GM23338 (cell line): ENCODE measurements at regions not wholly inside any gene's neighbourhood (a gene's known extent, or its start where the extent isn't known, plus 50 kb on each side); places are given as distances from the start of the nearest gene placed in this dataset.

Experiments used
- ATAC-seq: fragments of 200-7000 bp; cut with Tn5 transposase; 3 replicates; pipeline ENCODE4 v1.9.1; 2020
- DNase-seq: peaks from one replicate; pipeline ENCODE4 v3.0.0-alpha.2; 2015; ENCODE audit warnings: low spot score
- H2AFZ ChIP-seq: fragments of 200-600 bp; sonication (generic); 2 replicates; pipeline ENCODE4 v1.8.0; 2016; ENCODE audit warnings: antibody characterized with exemption, mild to moderate bottlenecking, moderate library complexity
- H3F3A ChIP-seq: fragments of 200-600 bp; sonication (generic); replicated peaks from 2 replicates; pipeline ENCODE4 v1.8.0; 2017; ENCODE audit warnings: antibody characterized with exemption, mixed run types, low read depth
- H3K27ac ChIP-seq: fragments of 200-600 bp; sonication (generic); 2 replicates; pipeline ENCODE4 v1.6.1; 2016; ENCODE audit warnings: low read depth
- H3K27me3 ChIP-seq: fragments of 200-600 bp; sonication (generic); 2 replicates; pipeline ENCODE4 v1.8.0; 2016; ENCODE audit warnings: mild to moderate bottlenecking, mixed run types, moderate library complexity; ENCODE audit not compliant: insufficient read depth
- H3K36me3 ChIP-seq: fragments of 200-600 bp; sonication (generic); 2 replicates; pipeline ENCODE4 v1.8.0; 2016; ENCODE audit warnings: mild to moderate bottlenecking; ENCODE audit not compliant: insufficient read depth
- H3K4me1 ChIP-seq: fragments of 200-600 bp; sonication (generic); 2 replicates; pipeline ENCODE4 v1.8.0; 2016; ENCODE audit warnings: mild to moderate bottlenecking, moderate library complexity; ENCODE audit not compliant: insufficient read depth
- H3K4me2 ChIP-seq: fragments of 200-600 bp; sonication (generic); 2 replicates; pipeline ENCODE4 v1.7.1; 2017; ENCODE audit warnings: mixed run types
- H3K4me3 ChIP-seq: fragments of 200-600 bp; sonication (generic); 2 replicates; pipeline ENCODE4 v1.6.1; 2016; ENCODE audit warnings: mixed run types
- H3K79me2 ChIP-seq: fragments of 200-600 bp; sonication (generic); replicated peaks from 2 replicates; pipeline ENCODE4 v1.8.0; 2017; ENCODE audit warnings: mild to moderate bottlenecking; ENCODE audit not compliant: insufficient read depth
- H3K9me2 ChIP-seq: fragments of 200-600 bp; sonication (generic); 2 replicates; pipeline ENCODE4 v1.8.0; 2017; ENCODE audit not compliant: insufficient read depth
- H4K20me1 ChIP-seq: fragments of 200-600 bp; sonication (generic); replicated peaks from 2 replicates; pipeline ENCODE4 v1.8.0; 2017; ENCODE audit warnings: mild to moderate bottlenecking; ENCODE audit not compliant: insufficient read depth
- H3K27ac Mint-ChIP-seq: 2 replicates; pipeline ENCODE4 v1.8.0; 2020; ENCODE audit warnings: inconsistent platforms, mild to moderate bottlenecking, moderate library complexity, mixed read lengths
- H3K27me3 Mint-ChIP-seq: 3 replicates; pipeline ENCODE4 v1.8.0; 2022; ENCODE audit warnings: low read depth, mild to moderate bottlenecking, moderate library complexity, mixed read lengths, inconsistent platforms; ENCODE audit not compliant: insufficient read depth, poor library complexity
- H3K36me3 Mint-ChIP-seq: 3 replicates; pipeline ENCODE4 v1.8.0; 2021; ENCODE audit warnings: low read depth, mild to moderate bottlenecking, inconsistent platforms, moderate library complexity, mixed read lengths
- H3K4me1 Mint-ChIP-seq: 3 replicates; pipeline ENCODE4 v1.8.0; 2020; ENCODE audit warnings: mild to moderate bottlenecking, inconsistent platforms, mixed read lengths
- H3K4me3 Mint-ChIP-seq: 3 replicates; pipeline ENCODE4 v1.8.0; 2021; ENCODE audit warnings: moderate library complexity, mild to moderate bottlenecking, inconsistent platforms, mixed read lengths
- H3K9me3 Mint-ChIP-seq: 3 replicates; pipeline ENCODE4 v1.8.0; 2020; ENCODE audit warnings: moderate library complexity, mild to moderate bottlenecking, inconsistent platforms, mixed read lengths
- CREB1 ChIP-seq: fragments of 250-450 bp; sonication (Bioruptor Pico); IDR thresholded peaks from 2 replicates; pipeline ENCODE4 v1.5.0; 2020; ENCODE audit warnings: low read depth, mild to moderate bottlenecking, moderate library complexity
- CTCF ChIP-seq, 2 experiments: fragments of 200-600 bp in 1 of 2; sonication (generic) in 1 of 2; conservative IDR thresholded peaks; 2 replicates each; pipeline versions ENCODE4 v1.5.1 to v1.6.1; 2016 to 2017; ENCODE audit warnings: antibody characterized with exemption in 2 of 2, low read depth in 2 of 2, mild to moderate bottlenecking in 2 of 2, moderate library complexity in 1 of 2
- ETS1 ChIP-seq: IDR thresholded peaks from 2 replicates; pipeline ENCODE4 v1.6.1; 2016; ENCODE audit warnings: antibody characterized with exemption
- EZH2 ChIP-seq: fragments of 200-600 bp; sonication (generic); IDR thresholded peaks from one replicate; pipeline ENCODE4 v1.8.0; 2017; ENCODE audit warnings: antibody characterized with exemption, mild to moderate bottlenecking, low read depth; ENCODE audit not compliant: unreplicated experiment
- EZH2phosphoT487 ChIP-seq: fragments of 200-600 bp; sonication (generic); IDR thresholded peaks from one replicate; pipeline ENCODE4 v1.8.1; 2018; ENCODE audit warnings: antibody characterized with exemption; ENCODE audit not compliant: unreplicated experiment
- JUNB ChIP-seq: IDR thresholded peaks from one replicate; pipeline ENCODE4 v1.6.1; 2016; ENCODE audit warnings: antibody characterized with exemption; ENCODE audit not compliant: unreplicated experiment
- NANOG ChIP-seq: IDR thresholded peaks from 2 replicates; pipeline ENCODE4 v1.6.1; 2016; ENCODE audit warnings: antibody characterized with exemption, borderline replicate concordance
- POLR2AphosphoS5 ChIP-seq: IDR thresholded peaks from 2 replicates; pipeline ENCODE4 v1.6.1; 2016; ENCODE audit warnings: antibody characterized with exemption, low read depth
- REST ChIP-seq: IDR thresholded peaks from one replicate; pipeline ENCODE4 v1.6.1; 2018; ENCODE audit warnings: antibody characterized with exemption; ENCODE audit not compliant: unreplicated experiment
- STAT1 ChIP-seq: IDR thresholded peaks from one replicate; pipeline ENCODE4 v1.6.1; 2016; ENCODE audit warnings: antibody characterized with exemption; ENCODE audit not compliant: unreplicated experiment
- ZNF114 ChIP-seq: fragments of 250-450 bp; sonication (Bioruptor Pico); IDR thresholded peaks from 2 replicates; pipeline ENCODE4 v1.5.0; 2020; ENCODE audit warnings: mild to moderate bottlenecking, moderate library complexity
- ZNF331 ChIP-seq: fragments of 250-450 bp; sonication (Bioruptor Pico); IDR thresholded peaks from 2 replicates; pipeline ENCODE4 v1.5.0; 2020; ENCODE audit warnings: low read depth, mild to moderate bottlenecking, moderate library complexity
- TF ChIP-seq, protein P1 (sequence below): fragments of 250-450 bp; sonication (Bioruptor Pico); IDR thresholded peaks from 2 replicates; pipeline ENCODE4 v1.5.0; 2020; ENCODE audit warnings: mild to moderate bottlenecking, moderate library complexity

- Mint-ChIP-seq H3K27me3 (no peaks in the 10 kb centered on the region), H3K4me1 (peaks cover 13% of the 10 kb centered on the region), H3K36me3 (no peaks in the 10 kb centered on the region), H3K27ac (no peak overlapping the region), H3K4me3 (no peak overlapping the region), H3K9me3 (no peaks in the 10 kb centered on the region)
- Histone ChIP-seq H4K20me1 (no peaks in the 10 kb centered on the region), H3K9me2 (no peaks in the 10 kb centered on the region), H3K4me2 (no peak overlapping the region), H3K4me1 (peaks cover 9% of the 10 kb centered on the region; the same call in 1 of the 2 replicates), H3K79me2 (no peaks in the 10 kb centered on the region), H3K27me3 (no peaks in the 10 kb centered on the region), H3K27ac (no peak overlapping the region), H3F3A (no peaks in the 10 kb centered on the region), H3K36me3 (no peaks in the 10 kb centered on the region), H3K4me3 (no peak overlapping the region), H2AFZ (0 out of 2 replicates have a peak overlapping the region, but pooled peaks have one; percentile 4)
- DNase-seq (no peak), ATAC-seq (no peak)
- TF ChIP-seq POLR2AphosphoS5: no peak
- TF ChIP-seq ETS1: no peak
- no peak for TF ChIP-seq JUNB
- TF ChIP-seq CREB1: no peak
- no peak for TF ChIP-seq EZH2phosphoT487
- TF ChIP-seq, protein P1, sequence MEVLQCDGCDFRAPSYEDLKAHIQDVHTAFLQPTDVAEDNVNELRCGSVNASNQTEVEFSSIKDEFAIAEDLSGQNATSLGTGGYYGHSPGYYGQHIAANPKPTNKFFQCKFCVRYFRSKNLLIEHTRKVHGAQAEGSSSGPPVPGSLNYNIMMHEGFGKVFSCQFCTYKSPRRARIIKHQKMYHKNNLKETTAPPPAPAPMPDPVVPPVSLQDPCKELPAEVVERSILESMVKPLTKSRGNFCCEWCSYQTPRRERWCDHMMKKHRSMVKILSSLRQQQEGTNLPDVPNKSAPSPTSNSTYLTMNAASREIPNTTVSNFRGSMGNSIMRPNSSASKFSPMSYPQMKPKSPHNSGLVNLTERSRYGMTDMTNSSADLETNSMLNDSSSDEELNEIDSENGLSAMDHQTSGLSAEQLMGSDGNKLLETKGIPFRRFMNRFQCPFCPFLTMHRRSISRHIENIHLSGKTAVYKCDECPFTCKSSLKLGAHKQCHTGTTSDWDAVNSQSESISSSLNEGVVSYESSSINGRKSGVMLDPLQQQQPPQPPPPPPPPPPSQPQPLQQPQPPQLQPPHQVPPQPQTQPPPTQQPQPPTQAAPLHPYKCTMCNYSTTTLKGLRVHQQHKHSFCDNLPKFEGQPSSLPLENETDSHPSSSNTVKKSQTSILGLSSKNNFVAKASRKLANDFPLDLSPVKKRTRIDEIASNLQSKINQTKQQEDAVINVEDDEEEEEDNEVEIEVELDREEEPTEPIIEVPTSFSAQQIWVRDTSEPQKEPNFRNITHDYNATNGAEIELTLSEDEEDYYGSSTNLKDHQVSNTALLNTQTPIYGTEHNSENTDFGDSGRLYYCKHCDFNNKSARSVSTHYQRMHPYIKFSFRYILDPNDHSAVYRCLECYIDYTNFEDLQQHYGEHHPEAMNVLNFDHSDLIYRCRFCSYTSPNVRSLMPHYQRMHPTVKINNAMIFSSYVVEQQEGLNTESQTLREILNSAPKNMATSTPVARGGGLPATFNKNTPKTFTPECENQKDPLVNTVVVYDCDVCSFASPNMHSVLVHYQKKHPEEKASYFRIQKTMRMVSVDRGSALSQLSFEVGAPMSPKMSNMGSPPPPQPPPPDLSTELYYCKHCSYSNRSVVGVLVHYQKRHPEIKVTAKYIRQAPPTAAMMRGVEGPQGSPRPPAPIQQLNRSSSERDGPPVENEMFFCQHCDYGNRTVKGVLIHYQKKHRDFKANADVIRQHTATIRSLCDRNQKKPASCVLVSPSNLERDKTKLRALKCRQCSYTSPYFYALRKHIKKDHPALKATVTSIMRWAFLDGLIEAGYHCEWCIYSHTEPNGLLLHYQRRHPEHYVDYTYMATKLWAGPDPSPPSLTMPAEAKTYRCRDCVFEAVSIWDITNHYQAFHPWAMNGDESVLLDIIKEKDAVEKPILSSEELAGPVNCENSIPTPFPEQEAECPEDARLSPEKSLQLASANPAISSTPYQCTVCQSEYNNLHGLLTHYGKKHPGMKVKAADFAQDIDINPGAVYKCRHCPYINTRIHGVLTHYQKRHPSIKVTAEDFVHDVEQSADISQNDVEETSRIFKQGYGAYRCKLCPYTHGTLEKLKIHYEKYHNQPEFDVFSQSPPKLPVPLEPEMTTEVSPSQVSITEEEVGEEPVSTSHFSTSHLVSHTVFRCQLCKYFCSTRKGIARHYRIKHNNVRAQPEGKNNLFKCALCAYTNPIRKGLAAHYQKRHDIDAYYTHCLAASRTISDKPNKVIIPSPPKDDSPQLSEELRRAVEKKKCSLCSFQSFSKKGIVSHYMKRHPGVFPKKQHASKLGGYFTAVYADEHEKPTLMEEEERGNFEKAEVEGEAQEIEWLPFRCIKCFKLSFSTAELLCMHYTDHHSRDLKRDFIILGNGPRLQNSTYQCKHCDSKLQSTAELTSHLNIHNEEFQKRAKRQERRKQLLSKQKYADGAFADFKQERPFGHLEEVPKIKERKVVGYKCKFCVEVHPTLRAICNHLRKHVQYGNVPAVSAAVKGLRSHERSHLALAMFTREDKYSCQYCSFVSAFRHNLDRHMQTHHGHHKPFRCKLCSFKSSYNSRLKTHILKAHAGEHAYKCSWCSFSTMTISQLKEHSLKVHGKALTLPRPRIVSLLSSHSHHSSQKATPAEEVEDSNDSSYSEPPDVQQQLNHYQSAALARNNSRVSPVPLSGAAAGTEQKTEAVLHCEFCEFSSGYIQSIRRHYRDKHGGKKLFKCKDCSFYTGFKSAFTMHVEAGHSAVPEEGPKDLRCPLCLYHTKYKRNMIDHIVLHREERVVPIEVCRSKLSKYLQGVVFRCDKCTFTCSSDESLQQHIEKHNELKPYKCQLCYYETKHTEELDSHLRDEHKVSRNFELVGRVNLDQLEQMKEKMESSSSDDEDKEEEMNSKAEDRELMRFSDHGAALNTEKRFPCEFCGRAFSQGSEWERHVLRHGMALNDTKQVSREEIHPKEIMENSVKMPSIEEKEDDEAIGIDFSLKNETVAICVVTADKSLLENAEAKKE (CRISPR knock-in tag): no peak
- no peak for TF ChIP-seq STAT1
- no peak for TF ChIP-seq REST
- no peak for TF ChIP-seq ZNF114 (CRISPR knock-in tag)
- TF ChIP-seq EZH2: no peak
- TF ChIP-seq CTCF (conservative IDR thresholded peaks at IDR 0.05; ENCODE audit: low read depth in 2 of 2): no peak
- TF ChIP-seq NANOG: no peak
- TF ChIP-seq ZNF331 (CRISPR knock-in tag): no peak
Observed at GRCh38 chr10:81280497-81281479, 594.2 kb upstream of the NRG3 start.
